ENCODE measurements at regions not wholly inside any gene's neighbourhood (a gene's known extent, or its start where the extent isn't known, plus 50 kb on each side); places are given as distances from the start of the nearest gene placed in this dataset.
A peak's percentile ranks its signal among the peaks of the same experiment; 100 is the strongest.

DNA sequence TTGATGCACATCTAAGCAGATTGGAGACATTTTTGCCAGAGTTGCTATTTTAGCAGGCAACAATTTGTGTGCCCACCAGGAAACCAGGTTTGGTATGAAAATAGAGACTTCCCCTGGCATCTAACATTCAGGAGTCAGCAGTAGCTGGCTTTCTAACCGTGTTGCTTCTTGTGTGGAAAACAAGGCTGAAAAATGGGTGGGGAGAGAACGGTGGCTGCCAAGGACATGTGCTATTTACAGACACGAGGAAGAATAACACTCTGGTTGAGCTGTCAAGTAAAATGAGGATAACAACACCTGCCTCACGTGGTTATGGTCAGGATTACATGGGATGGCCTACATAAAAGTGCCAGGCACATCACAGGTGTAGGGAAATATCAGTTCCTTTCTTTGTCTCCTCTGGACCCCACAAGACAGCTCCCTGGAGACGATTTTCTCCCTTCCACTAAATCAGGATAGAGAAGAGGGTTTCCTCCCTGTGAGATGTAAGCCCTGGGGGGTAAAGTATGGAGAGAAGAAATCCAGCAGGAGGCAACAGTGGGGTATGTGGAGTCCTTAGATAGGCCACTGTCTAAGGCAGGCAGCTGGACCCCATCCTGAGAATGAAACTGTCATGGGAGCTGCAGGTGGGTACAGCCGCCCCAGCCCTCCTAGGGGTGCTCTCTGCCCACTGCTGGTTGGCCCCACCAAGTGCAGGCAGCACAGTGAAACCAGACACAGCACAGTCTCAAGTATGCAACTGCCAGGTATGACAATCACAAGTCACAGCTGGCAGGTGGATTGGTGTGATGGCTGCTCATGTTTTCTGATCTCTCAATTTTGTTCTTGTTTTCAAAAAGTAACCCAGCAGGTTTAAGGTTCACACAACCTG, 80.3 kb downstream of the TENT5C start:
- no peaks in the 10 kb centered on the region for H3K36me3 ChIP-seq
- H3K27ac ChIP-seq, result no peak overlapping the region
- H3K4me3 ChIP-seq, result no peak overlapping the region
- ATAC-seq, result peak in 1 of 4 donors; percentile 18
- WGBS (ENCODE audit: insufficient coverage, low coverage, low lambda C conversion rate, missing lambda C conversion rate), result 54% methylated on average over 5 of the region's 6 CpGs
- no peaks in the 10 kb centered on the region for H3K27me3 ChIP-seq
- no peak for DNase-seq
- H3K4me1 ChIP-seq, result no peaks in the 10 kb centered on the region
- no peaks in the 10 kb centered on the region for H3K9me3 ChIP-seq
- TF ChIP-seq POLR2A (IDR thresholded peaks at IDR 0.05), result no peak
- TF ChIP-seq, protein P1, sequence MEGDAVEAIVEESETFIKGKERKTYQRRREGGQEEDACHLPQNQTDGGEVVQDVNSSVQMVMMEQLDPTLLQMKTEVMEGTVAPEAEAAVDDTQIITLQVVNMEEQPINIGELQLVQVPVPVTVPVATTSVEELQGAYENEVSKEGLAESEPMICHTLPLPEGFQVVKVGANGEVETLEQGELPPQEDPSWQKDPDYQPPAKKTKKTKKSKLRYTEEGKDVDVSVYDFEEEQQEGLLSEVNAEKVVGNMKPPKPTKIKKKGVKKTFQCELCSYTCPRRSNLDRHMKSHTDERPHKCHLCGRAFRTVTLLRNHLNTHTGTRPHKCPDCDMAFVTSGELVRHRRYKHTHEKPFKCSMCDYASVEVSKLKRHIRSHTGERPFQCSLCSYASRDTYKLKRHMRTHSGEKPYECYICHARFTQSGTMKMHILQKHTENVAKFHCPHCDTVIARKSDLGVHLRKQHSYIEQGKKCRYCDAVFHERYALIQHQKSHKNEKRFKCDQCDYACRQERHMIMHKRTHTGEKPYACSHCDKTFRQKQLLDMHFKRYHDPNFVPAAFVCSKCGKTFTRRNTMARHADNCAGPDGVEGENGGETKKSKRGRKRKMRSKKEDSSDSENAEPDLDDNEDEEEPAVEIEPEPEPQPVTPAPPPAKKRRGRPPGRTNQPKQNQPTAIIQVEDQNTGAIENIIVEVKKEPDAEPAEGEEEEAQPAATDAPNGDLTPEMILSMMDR (IDR thresholded peaks at IDR 0.05), result no peak
- intact Hi-C loops (cut with DNase I), result no loop called here

DNA sequence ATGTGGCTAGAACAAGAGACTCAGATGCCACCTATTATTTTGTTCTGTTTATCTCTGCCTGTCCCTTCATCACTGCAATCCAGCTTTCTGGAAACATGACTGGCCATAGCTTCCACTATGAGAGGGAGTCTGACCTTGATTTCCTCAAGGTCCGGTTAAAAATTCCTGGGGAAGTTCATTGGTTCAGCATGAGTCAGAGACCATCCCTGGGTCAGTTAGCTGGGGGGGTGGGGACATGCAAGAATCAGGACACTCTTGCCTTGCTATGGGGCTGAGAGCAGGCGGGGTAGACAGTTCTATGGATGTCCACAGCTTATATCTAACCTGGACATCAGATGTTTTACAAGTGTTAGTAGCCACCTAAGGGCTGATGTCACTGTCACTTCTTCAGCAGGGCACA, 81.1 kb downstream of the TENT5C start:
- WGBS (ENCODE audit: insufficient coverage, low coverage, low lambda C conversion rate, missing lambda C conversion rate), result 66% methylated on average over 2 of the region's 2 CpGs
- no peaks in the 10 kb centered on the region for H3K9me3 ChIP-seq
- no peaks in the 10 kb centered on the region for H3K4me1 ChIP-seq
- H3K27me3 ChIP-seq, result no peaks in the 10 kb centered on the region
- no peak for DNase-seq
- no peak overlapping the region for H3K27ac ChIP-seq
- intact Hi-C loops (cut with DNase I), result no loop called here
- H3K4me3 ChIP-seq, result no peak overlapping the region
- no peaks in the 10 kb centered on the region for H3K36me3 ChIP-seq
- peak in 3 of 4 donors; percentile 38 to 79 (median 73) for ATAC-seq
- TF ChIP-seq POLR2A (IDR thresholded peaks at IDR 0.05), result no peak
- TF ChIP-seq, protein P1 (IDR thresholded peaks at IDR 0.05), result no peak

DNA sequence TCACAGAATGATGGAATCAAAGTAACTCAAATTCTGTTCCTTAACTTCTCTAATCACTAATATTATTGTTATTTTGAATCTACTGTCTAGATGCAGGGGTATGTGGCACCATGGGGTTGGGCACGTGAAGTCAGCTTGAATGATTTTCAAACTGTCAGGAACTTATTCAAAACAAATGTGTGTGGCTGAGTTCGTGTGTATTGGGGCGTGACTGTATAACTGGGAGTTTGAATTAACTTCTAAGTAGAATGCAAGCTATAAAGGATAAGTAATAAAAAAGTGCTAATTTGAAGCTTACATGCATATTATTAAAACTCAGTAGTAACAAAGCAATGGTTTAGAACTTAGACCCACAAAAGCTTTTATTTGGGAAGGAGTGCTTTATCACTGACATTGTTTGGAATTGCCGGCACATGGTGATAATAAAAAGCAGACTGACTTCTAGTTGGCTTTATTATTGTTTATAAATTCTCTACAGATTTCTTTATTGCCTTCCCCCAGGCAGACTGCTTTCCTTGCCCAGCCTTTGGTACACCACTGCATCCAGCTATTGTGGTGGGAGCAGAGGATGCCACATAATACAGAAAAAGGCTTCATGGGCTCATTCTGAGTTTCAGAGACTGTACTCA, 84.3 kb downstream of the TENT5C start:
- H3K4me1 ChIP-seq, result no peaks in the 10 kb centered on the region
- TF ChIP-seq, protein P1 (IDR thresholded peaks at IDR 0.05), result no peak
- intact Hi-C loops (cut with DNase I), result no loop called here
- H3K27me3 ChIP-seq, result no peaks in the 10 kb centered on the region
- no peak overlapping the region for H3K4me3 ChIP-seq
- H3K36me3 ChIP-seq, result no peaks in the 10 kb centered on the region
- no peak overlapping the region for H3K27ac ChIP-seq
- no peaks in the 10 kb centered on the region for H3K9me3 ChIP-seq
- 64% methylated on average over 4 of the region's 4 CpGs for WGBS (ENCODE audit: insufficient coverage, low coverage, low lambda C conversion rate, missing lambda C conversion rate)
- DNase-seq, result no peak
- ATAC-seq, result no peak

DNA sequence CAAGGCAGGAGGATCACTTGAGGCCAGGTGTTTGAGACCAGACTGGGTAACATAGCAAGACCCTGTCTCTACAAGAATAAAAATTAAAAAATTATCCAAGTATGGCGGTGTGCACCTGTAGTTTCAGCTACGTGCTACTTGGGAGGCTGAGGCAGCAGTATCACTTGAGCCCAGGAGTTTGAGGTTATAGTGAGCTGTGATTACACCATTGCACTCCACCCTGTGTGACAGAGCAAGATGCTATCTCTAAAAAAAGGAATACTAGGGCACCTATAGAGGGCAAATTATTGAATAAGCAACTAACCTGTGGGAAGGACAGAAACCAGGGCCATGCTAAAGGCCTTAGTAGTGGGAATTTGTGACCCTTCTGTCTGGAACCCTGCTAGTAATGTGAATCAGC, 86.1 kb downstream of the TENT5C start:
- DNase-seq (no peak), ATAC-seq (no peak)
- intact Hi-C loops (cut with DNase I), result no loop called here
- no peaks in the 10 kb centered on the region for H3K4me1 ChIP-seq
- H3K27me3 ChIP-seq, result no peaks in the 10 kb centered on the region
- WGBS (ENCODE audit: insufficient coverage, low coverage, low lambda C conversion rate, missing lambda C conversion rate), result 93% methylated on average over 2 of the region's 2 CpGs
- no peaks in the 10 kb centered on the region for H3K9me3 ChIP-seq
- no peak for TF ChIP-seq POLR2A (IDR thresholded peaks at IDR 0.05)
- TF ChIP-seq, protein P1 (IDR thresholded peaks at IDR 0.05), result no peak
- no peaks in the 10 kb centered on the region for H3K36me3 ChIP-seq
- H3K4me3 ChIP-seq, result no peak overlapping the region
- no peak overlapping the region for H3K27ac ChIP-seq

Measured in right lobe of liver (tissue), 6 donors.